GM12865 (cell line): ENCODE measurements at regions not wholly inside any gene's neighbourhood (a gene's known extent, or its start where the extent isn't known, plus 50 kb on each side); places are given as distances from the start of the nearest gene placed in this dataset.

Experiments
- DNase-seq: peaks from one replicate; pipeline ENCODE4 v3.0.0; 2010; ENCODE audit warnings: low read depth
- H3K4me3 ChIP-seq: 2 replicates; pipeline ENCODE4 v1.5.1; 2011; ENCODE audit warnings: mild to moderate bottlenecking, low read depth, low read length, control low read depth
- TF ChIP-seq, protein P1 (sequence below): IDR thresholded peaks from 2 replicates; pipeline ENCODE4 v1.5.1; 2011; ENCODE audit warnings: low read length, control low read depth, low read depth, inconsistent platforms; ENCODE audit not compliant: insufficient read depth; ENCODE audit errors: missing control alignments

DNA sequence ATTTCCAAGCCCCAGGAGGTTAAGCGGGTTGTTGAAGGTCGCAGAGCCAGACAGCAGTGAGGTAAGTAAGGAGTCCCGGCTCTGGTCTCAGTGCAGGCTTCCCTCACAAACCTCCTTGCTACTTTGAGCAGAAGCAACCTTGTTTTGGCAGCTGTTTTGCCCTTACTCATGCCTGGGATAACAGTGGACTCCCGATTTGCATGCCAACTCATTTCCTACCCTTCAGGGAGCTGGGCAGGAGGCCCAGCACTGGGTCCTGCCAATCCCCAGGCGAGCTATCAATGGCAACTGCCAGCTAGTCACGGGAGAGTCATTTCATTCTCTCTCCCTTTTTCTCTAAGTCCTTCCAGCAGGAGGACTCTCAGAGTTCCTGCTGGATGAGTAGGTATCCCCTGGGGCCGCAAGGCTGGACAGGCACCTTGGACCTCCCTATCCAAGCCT is 72.0 kb upstream of the KSR1 start:
- H3K4me3 ChIP-seq: no peak overlapping the region
- peak; percentile 56 for DNase-seq
- TF ChIP-seq, protein P1, sequence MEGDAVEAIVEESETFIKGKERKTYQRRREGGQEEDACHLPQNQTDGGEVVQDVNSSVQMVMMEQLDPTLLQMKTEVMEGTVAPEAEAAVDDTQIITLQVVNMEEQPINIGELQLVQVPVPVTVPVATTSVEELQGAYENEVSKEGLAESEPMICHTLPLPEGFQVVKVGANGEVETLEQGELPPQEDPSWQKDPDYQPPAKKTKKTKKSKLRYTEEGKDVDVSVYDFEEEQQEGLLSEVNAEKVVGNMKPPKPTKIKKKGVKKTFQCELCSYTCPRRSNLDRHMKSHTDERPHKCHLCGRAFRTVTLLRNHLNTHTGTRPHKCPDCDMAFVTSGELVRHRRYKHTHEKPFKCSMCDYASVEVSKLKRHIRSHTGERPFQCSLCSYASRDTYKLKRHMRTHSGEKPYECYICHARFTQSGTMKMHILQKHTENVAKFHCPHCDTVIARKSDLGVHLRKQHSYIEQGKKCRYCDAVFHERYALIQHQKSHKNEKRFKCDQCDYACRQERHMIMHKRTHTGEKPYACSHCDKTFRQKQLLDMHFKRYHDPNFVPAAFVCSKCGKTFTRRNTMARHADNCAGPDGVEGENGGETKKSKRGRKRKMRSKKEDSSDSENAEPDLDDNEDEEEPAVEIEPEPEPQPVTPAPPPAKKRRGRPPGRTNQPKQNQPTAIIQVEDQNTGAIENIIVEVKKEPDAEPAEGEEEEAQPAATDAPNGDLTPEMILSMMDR: no peak

GRCh38 chr17:27384726-27385125 is 71.5 kb upstream of the KSR1 start:
- TF ChIP-seq, protein P1: no peak
- no peak for DNase-seq
- H3K4me3 ChIP-seq: no peak overlapping the region

DNA sequence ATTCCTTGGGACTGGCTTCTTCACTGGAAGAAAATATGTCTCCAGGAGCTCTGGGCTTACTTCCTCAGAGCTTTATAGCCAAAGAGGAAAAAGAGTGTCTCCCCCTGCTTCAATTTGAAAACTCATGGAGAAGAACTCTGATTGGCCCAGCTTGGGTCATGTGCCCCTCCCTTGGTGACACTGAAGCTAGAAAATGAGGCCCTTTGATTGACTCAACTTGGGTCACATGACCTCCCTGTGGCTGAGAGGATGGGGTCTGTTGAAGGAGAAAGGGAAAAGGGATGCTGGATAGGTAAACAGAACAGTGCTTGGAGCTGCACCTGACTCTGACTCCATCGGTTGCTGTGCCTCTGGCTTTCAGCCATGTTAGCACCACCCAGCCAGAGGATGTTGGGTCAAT is 70.6 kb upstream of the KSR1 start:
- DNase-seq: no peak
- H3K4me3 ChIP-seq: no peak overlapping the region
- TF ChIP-seq, protein P1: no peak

GRCh38 chr17:27386206-27387075 is 69.8 kb upstream of the KSR1 start:
- DNase-seq: no peak
- H3K4me3 ChIP-seq: no peak overlapping the region
- TF ChIP-seq, protein P1: no peak

- TF ChIP-seq, protein P1: no peak
- H3K4me3 ChIP-seq: no peak overlapping the region
- no peak for DNase-seq
Observed at GRCh38 chr17:27389542-27390140, 66.6 kb upstream of the KSR1 start.

GRCh38 chr17:27390540-27390939 is 65.7 kb upstream of the KSR1 start:
- no peak overlapping the region for H3K4me3 ChIP-seq
- DNase-seq: no peak
- TF ChIP-seq, protein P1: no peak
